ENCODE measurements at regions not wholly inside any gene's neighbourhood (a gene's known extent, or its start where the extent isn't known, plus 50 kb on each side); places are given as distances from the start of the nearest gene placed in this dataset.
A peak's percentile ranks its signal among the peaks of the same experiment; 100 is the strongest.

DNA sequence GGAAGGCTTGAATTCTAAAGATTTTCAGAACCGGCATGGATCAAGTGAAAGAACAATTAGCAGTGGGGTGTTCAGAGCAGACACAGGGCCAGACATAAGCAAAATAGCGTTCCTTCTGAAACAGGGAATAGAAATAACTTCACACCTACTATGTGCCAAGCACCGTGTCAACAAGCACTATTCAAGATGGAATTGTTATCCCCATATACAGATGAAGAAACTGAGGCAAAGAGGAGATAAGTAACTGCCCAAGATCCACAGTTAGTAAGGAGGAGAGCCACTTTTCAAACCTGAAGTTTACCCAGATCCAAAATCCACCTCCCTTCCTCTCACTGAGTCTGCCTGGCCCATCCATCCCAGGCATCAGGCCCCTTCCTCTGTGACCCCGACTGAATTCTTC is 73.6 kb upstream of the PIK3CG start:
- DNase-seq (ENCODE audit: low read depth, low spot score): no peak
- in situ Hi-C loops (cut with HindIII; ENCODE audit: low pct_unique_long_range_greater_than_20kb, low sequenced_read_pairs): loop anchor here (25.0 kb wide), 1 partner anchor 146 kb away; no protein-coding TSS in a partner anchor

DNA sequence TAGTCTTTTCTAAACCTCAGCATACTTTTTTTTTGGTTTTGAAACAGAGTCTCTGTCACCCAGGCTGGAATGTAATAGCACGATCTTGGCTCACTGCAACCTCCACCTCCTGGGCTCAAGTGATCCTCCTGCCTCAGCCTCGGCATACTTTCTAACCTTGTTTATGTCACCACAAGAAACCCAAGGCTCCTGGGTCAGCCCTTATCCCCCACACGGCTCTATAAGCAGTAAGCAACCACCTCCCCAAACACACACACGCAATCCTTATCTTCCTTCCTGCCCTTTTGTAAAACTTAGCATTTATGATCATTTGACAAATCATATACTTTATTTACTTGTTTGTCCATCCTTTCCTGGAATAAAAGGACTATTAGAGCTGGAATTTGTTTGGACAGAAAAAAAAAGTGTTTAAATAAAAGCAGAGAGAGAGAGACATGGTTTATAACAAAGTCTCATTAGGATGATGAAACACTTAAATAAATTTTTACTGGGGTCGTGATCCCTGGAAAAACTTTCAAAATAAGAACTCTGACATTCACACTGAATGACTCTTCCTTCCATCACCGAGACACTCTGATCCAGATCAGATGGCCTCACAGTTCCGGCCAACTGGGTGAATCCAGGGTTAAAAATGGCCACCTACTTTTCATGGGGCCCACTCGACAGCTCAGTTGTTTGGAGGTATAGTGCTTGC is 72.7 kb upstream of the PIK3CG start:
- DNase-seq (ENCODE audit: low read depth, low spot score): no peak
- in situ Hi-C loops (cut with HindIII; ENCODE audit: low pct_unique_long_range_greater_than_20kb, low sequenced_read_pairs): loop anchor here (25.0 kb wide), 1 partner anchor 145 kb away; no protein-coding TSS in a partner anchor

DNA sequence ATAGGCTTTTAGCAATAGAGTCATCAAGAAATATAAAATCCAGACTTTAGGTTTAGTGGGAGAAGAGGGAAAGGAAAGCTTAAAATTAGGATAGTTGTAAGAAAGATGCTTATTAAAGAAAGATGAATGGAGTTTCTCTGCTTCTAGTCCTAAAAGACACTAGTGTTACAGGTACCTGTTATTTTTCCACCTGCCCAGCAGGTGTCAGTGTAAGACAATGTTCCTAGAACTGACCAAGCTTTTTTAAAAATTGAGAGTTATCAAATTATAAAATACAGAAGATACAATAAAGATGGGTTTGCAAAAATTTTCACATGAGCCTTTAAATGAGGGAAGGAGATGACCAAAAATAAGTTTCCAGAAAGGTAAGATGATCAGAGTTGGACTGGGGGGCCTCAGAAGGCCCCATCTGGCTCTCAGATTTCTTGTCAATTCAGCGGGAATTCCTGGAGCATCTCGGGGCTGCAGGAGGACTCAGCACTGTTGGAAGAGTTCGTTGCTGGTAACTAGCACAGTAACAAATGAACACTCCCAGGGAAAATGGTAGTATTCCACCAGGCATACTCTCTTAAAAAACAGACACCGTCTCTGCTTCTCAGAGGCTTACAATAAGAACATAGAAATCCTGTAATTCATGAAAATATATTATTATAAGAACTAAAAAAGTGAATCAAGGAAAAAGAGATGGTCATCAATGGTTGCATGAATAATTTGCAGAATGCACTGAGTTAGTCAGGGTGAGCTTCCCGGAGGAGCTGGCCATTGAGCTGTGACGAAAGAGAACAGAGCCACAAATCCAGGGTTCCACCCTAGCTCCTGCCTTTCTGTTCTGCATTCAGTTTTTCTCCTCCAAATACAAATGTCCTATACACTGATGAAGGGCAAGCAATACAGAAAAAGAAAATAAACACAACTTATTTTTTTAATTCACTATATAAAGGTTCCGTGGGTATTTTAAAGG is 71.8 kb upstream of the PIK3CG start:
- DNase-seq (ENCODE audit: low read depth, low spot score): peak; percentile 72
- in situ Hi-C loops (cut with HindIII; ENCODE audit: low pct_unique_long_range_greater_than_20kb, low sequenced_read_pairs): loop anchor here (25.0 kb wide), 1 partner anchor 144 kb away; no protein-coding TSS in a partner anchor

DNA sequence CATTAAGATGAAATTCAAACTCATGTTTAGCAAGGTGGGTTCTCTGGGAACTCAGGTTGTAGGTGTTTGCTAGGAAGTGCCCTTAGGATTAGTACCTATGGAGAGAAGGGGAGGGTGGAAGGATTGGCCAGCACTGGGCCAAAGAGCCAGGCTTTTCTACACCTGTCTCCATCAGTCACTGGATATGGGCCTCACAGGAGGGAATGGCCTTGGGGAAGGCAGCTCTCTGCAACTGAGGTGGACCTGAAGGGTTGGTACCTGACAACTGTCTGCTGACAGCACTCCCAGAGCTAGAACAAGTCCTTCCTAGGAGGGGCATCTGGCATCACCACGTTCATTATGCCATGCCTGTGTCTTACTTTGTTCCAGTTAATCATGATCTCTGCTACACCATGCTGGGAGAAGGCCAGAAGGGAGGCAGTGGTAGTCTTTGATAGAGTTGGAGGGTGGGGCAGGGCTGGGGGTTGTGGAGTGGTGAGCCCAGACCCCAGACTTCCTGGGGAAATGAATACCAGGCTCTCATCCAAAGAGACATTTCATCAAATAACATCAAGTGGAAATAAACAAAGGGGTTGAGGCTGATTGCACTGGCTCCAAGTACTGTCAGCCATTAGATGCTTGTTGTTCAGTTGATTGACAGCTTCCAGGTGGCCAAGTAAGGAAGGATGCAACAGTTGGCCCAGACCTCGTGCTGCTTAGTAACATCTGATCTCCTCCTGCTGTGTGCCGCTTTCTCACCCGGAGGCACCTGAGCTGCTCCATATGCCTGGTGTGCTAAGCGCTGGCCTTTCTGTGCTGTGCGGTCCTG is 70.6 kb upstream of the PIK3CG start:
- no peak for DNase-seq (ENCODE audit: low read depth, low spot score)
- in situ Hi-C loops (cut with HindIII; ENCODE audit: low pct_unique_long_range_greater_than_20kb, low sequenced_read_pairs): loop anchor here (25.0 kb wide), 1 partner anchor 143 kb away; no protein-coding TSS in a partner anchor

DNA sequence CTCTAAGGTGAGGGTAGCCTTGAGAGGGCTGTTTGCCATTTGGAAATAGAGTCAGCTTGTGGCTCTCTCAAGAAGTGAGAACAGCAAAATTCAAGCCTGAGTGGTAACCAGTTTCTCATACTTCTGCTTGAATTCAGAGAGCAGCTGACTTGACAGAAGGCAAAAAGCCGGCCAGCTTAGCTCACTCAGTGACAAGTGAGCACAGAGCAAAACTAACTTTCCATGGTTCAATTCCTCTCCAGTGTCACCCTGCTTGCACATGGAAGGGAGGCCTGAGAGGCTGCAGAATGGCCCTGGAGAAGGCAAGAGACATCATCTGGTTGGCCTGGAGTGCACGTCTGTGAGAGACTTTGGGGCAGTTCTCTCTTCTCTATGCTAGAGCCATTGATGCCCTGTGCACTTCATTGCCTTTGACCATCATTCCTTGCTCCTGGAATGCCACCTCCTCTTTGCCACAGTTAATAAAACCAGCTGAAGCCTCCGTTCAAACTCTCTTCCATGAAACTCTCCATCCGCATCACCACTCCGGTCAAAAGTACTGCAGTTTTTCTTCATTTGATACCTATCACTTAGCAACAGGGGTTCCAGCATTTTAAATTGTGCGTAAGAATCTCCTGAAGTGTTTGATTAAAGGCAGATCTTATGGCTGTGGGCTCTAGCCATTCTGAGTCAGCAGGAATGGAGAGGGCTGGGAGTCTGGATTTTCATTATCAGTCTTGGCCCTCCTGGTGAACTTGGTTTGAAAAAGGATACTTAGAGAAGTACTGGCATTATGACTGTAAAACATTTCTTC is 69.8 kb upstream of the PIK3CG start:
- no peak for DNase-seq (ENCODE audit: low read depth, low spot score)
- in situ Hi-C loops (cut with HindIII; ENCODE audit: low pct_unique_long_range_greater_than_20kb, low sequenced_read_pairs): loop anchor here (25.0 kb wide), 1 partner anchor 142 kb away; no protein-coding TSS in a partner anchor

DNA sequence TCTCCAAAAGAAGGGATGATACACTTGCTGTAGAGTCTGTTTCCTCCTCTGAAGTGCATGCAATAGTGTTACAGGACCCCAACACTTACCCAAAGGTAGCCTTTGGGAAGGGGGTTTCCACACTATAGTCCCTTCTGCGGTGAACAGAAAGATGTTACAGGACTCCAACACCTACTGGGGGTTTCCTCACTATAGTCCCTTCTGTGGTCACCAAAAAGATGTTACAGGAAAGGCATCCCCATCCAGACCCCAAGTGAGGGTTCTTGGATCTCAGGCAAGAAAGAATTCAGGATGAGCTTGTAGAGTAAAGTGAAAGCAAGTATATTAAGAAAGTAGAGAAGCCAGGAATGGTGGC is 69.2 kb upstream of the PIK3CG start:
- in situ Hi-C loops (cut with HindIII; ENCODE audit: low pct_unique_long_range_greater_than_20kb, low sequenced_read_pairs): loop anchor here (25.0 kb wide), 1 partner anchor 141 kb away; no protein-coding TSS in a partner anchor
- no peak for DNase-seq (ENCODE audit: low read depth, low spot score)

DNA sequence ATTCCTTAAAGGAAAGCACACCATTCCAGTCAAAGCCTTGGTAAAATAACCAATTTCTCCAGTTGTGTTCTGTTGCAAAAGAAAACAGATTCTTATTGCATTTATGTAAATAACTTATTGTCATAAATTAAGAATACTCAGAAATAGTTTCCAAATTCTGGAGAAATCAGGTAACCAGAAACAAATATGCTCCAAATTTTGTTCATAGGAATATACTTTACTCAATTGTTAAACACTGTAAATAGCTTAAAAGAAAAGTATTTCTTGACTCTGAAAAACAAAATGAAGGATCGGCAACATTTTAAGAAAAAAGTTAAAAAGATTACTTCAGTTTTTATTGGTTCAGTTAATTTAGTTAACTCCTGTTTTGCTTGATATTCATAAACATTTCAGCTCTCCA is 67.1 kb upstream of the PIK3CG start:
- in situ Hi-C loops (cut with HindIII; ENCODE audit: low pct_unique_long_range_greater_than_20kb, low sequenced_read_pairs): loop anchor here (25.0 kb wide), 1 partner anchor 139 kb away; no protein-coding TSS in a partner anchor

DNA sequence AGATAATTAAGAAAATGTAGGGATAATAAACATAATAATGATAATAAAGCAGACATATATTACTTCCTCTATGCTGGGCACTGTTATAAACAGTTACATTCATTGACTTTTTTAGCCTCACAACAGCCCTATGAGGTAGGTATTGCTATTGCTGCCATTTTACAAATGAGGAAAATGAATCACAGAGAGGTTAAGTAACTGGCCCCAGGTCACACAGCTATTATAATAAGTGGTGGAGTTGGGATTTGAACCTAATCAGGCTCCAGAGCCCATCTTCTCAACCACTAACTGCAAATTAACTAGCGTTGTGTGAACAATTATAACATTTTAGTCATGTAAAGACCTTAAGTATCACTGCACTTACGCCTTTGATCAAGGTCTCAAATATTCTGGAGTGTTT is 62.5 kb upstream of the PIK3CG start:
- DNase-seq (ENCODE audit: low read depth, low spot score): no peak
- in situ Hi-C loops (cut with HindIII; ENCODE audit: low pct_unique_long_range_greater_than_20kb, low sequenced_read_pairs): no loop called here

More for the DNA sequence above, 67.1 kb upstream of the PIK3CG start:
- DNase-seq (ENCODE audit: low read depth, low spot score): no peak

DNA sequence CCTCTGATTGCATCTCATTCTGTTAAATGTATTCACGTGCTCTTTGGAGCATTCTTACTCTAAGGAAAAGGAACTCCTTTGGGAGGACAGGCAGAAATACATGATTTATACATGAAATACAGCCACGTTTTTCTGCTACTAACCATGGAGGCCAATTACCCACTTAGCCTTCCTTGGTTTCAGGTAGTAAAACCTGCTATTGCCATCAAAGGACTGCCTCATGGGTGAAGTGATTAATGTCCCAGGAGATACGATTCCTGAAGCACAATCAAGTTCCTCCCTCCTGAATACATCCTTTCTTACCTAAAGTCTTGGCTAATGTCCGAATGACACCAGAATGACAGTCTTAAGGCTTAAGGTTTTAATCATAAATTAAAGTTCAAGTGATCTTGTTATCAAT is 58.5 kb upstream of the PIK3CG start:
- in situ Hi-C loops (cut with HindIII; ENCODE audit: low pct_unique_long_range_greater_than_20kb, low sequenced_read_pairs): no loop called here

DNA sequence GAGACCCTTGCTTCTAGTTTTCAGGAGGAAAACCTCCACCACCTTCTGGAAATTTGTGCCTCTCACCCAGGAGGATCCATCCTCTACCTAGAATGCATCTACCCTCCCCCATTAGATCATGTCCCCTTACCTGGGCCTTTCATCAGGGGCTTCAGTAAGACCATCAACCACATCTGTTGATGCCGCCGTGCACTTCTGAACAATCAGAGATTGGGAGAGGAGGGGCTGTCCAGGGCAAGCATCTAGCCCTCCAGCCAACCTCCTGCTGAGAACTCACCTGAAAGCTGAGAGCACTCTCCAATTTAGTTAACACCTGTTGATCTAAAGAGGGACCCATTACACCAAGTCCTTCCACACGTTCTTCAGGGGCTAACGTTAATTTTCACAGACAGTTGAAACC is 57.6 kb upstream of the PIK3CG start:
- no peak for DNase-seq (ENCODE audit: low read depth, low spot score)
- in situ Hi-C loops (cut with HindIII; ENCODE audit: low pct_unique_long_range_greater_than_20kb, low sequenced_read_pairs): no loop called here

More for the DNA sequence above, 58.5 kb upstream of the PIK3CG start:
- no peak for DNase-seq (ENCODE audit: low read depth, low spot score)

DNA sequence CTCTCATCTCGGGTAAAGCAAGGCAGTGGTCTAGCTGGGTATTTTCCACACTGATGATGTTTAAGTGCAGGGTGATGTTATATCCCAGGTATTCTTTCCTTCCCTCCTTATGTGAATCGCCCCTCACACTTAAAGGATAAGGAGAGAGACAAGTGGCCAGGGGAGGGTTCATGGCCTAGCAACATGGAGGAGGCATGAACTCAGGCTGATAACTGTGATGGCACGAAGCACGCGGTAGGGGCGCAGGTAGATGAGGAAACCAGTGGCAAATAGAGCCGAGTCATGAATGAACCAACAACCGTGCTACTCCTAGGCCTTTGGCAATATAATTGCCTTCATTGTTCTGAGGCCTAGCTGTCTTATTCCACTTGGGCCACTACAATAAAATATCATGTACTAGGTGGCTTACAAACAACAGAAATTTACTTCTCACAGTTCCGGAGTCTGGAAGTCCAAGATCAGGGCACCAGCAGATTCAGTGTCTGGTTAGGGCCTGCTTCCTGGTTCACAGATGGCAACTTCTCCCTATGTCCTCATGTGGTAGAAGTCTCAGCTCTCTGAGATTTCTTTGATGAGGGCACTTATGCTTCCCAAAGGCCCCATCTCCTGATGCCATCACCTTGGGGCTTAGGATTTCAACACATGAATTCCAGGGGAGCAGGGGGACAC is 56.0 kb upstream of the PIK3CG start:
- in situ Hi-C loops (cut with HindIII; ENCODE audit: low pct_unique_long_range_greater_than_20kb, low sequenced_read_pairs): no loop called here
- DNase-seq (ENCODE audit: low read depth, low spot score): no peak

DNA sequence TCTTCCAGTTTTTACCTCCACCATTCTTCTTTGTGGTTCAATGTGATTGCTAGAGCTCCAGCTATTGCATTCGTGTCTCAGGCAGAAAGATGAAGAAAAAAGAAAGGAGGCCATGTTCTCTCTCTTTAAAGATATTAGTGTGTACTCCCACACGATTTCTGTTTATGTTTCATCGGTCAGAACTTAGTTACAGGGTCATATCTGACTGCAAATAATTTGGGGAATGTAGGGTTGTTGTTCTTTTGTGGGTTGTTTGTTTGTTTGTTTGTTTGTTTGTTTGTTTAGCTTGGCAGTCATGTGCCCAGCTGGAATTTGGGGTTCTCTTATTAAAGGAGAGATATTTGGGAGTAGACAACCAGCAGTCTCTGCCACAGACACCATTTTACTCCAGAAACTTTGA is 53.6 kb upstream of the PIK3CG start:
- no peak for DNase-seq (ENCODE audit: low read depth, low spot score)
- in situ Hi-C loops (cut with HindIII; ENCODE audit: low pct_unique_long_range_greater_than_20kb, low sequenced_read_pairs): no loop called here

DNA sequence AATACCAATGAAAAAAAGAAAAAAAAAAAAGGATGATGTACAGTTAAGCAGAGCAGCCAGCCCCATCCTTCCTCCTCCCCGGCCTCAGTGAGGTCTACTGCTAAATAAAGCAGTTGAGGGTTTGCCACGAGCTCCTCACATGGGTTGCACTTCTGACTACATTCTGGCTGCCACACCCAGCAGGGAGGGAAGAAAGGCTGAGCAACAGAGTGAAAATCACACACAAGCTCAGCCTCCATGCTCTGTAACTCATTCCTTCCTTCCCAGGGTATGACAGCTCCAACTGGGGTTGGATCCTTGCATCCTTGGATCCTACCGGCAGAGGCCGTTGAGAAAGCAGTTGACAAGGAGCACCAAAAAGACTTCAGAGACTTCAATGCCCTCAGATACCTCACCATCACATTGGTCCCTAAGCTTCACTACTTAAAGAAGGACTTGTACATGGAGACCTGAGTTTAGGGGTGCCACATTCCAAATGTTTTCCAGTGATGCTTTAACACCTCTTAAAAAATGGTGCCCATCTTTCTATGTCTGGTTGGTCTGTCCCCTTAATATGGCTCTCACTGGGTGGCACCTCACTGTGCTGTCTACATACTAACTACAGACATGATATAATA is 52.9 kb upstream of the PIK3CG start:
- DNase-seq (ENCODE audit: low read depth, low spot score): peak; percentile 70
- in situ Hi-C loops (cut with HindIII; ENCODE audit: low pct_unique_long_range_greater_than_20kb, low sequenced_read_pairs): no loop called here

DNA sequence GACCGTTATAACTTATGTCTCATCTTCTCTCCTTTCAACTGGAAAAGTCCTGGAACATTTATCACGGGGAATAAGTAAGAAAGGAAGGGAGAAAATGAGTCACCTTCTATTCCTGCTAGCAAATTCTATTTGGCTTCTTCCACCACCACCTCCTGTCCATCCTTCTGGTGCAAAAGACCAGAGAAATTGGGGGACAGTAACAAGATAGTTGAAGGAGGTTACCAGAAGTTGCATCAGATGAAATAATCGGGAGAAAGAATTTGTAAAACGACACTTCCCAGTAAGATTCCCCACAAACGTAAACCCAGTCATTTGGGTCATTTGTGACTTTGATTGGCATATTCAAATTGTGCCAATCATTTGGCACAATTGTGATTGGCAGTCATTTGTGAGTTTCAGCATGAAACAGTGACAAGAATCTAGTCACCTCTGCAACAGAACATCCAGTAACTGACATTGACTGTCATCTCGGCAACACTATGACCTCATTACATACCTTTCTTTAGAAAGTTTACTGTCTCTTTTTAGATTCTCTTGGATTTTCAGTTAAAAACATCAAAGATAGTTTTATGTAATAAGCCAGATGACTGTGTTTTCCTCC is 51.3 kb upstream of the PIK3CG start:
- no peak for DNase-seq (ENCODE audit: low read depth, low spot score)
- in situ Hi-C loops (cut with HindIII; ENCODE audit: low pct_unique_long_range_greater_than_20kb, low sequenced_read_pairs): no loop called here

DNA sequence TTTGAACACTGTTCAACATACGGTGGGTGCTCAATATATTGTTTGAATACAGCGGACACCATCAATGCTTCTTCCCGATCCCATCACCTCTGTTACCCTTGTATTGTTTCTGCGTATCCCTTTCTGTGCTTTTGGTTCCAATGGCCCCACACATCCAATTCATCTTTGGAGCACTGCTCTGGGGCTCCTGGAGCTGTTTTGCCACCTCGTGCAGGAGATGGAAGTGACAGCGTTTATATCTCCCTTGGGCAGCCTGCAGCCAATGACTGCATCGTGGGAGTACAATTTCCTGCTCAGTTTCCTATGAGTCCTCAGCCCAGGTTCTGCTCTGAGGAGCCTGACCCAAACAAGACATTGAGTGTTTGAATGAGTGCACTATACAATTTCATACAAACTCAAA is 50.2 kb upstream of the PIK3CG start:
- in situ Hi-C loops (cut with HindIII; ENCODE audit: low pct_unique_long_range_greater_than_20kb, low sequenced_read_pairs): no loop called here
- no peak for DNase-seq (ENCODE audit: low read depth, low spot score)
